Cardiac muscle cell (in vitro differentiated cells and primary cell): ENCODE measurements at regions not wholly inside any gene's neighbourhood (a gene's known extent, or its start where the extent isn't known, plus 50 kb on each side); places are given as distances from the start of the nearest gene placed in this dataset.

Experiments
- DNase-seq, 2 donors: peaks; one replicate each; pipeline versions ENCODE4 v3.0.0 to v3.0.0-alpha.2; 2010 to 2017; ENCODE audit warnings: low read depth in 1 of 2, low spot score in 1 of 2
- H3K27ac ChIP-seq: fragments of 200-600 bp; sonication (generic); 2 replicates; pipeline ENCODE4 v1.5.1; 2016
- H3K27me3 ChIP-seq: fragments of 200-600 bp; sonication (generic); 2 replicates; pipeline ENCODE4 v1.6.0; 2016; ENCODE audit warnings: control low read depth
- H3K36me3 ChIP-seq: fragments of 200-600 bp; sonication (generic); 2 replicates; pipeline ENCODE4 v1.5.1; 2016; ENCODE audit warnings: control low read depth
- H3K4me1 ChIP-seq: fragments of 200-600 bp; sonication (generic); 2 replicates; pipeline ENCODE4 v1.8.1; 2017; ENCODE audit warnings: low read depth, mild to moderate bottlenecking, mixed run types
- H3K4me3 ChIP-seq: fragments of 200-600 bp; sonication (generic); 2 replicates; pipeline ENCODE4 v1.5.1; 2016; ENCODE audit warnings: mild to moderate bottlenecking
- H3K9me3 ChIP-seq: fragments of 200-600 bp; sonication (generic); 2 replicates; pipeline ENCODE4 v1.5.1; 2017; ENCODE audit warnings: low read depth, mild to moderate bottlenecking, control low read depth
- TF ChIP-seq, protein P1 (sequence below): IDR thresholded peaks from 2 replicates; pipeline ENCODE4 v1.5.1; 2012; ENCODE audit warnings: low read depth, mild to moderate bottlenecking, low read length

DNA sequence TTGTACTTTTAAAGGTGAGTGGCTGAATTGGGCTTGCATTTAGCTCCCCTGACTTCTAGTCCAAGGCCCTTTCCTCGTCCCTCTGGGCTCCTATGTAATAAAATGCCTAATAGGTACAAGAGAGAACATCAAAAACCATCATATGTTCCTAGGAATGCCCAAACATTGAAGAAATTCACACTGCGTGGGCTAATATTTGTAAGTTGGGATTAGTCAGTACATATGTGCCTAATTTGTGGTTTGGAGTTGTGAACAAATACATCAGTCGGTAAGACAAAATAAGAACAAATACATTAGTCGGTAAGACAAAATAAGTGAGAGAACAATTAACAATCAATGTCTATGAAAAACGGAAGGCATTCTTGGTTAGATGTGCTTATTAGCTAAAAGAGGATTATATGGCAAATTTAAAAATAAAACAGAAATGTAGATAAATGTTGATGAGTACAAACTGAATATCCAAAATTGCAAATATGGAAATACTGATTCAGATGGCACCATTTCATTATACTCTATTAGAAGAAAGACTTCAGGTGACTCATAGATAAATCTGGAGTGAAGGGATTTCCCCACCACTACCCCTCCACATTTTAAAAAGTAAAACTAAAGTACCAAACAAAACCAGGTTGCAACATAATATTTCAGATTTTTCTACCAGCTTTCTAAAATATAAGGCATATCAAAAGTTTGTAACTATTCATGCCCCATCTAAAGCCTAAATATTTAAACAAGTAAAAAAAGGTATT is 325.4 kb downstream of the ZEB2 start:
- Histone ChIP-seq H3K4me1 (no peaks in the 10 kb centered on the region), H3K27me3 (no peaks in the 10 kb centered on the region), H3K9me3 (no peaks in the 10 kb centered on the region), H3K36me3 (no peaks in the 10 kb centered on the region), H3K27ac (no peak overlapping the region), H3K4me3 (no peak overlapping the region)
- TF ChIP-seq, protein P1, sequence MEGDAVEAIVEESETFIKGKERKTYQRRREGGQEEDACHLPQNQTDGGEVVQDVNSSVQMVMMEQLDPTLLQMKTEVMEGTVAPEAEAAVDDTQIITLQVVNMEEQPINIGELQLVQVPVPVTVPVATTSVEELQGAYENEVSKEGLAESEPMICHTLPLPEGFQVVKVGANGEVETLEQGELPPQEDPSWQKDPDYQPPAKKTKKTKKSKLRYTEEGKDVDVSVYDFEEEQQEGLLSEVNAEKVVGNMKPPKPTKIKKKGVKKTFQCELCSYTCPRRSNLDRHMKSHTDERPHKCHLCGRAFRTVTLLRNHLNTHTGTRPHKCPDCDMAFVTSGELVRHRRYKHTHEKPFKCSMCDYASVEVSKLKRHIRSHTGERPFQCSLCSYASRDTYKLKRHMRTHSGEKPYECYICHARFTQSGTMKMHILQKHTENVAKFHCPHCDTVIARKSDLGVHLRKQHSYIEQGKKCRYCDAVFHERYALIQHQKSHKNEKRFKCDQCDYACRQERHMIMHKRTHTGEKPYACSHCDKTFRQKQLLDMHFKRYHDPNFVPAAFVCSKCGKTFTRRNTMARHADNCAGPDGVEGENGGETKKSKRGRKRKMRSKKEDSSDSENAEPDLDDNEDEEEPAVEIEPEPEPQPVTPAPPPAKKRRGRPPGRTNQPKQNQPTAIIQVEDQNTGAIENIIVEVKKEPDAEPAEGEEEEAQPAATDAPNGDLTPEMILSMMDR: no peak
- DNase-seq: no peak

DNA sequence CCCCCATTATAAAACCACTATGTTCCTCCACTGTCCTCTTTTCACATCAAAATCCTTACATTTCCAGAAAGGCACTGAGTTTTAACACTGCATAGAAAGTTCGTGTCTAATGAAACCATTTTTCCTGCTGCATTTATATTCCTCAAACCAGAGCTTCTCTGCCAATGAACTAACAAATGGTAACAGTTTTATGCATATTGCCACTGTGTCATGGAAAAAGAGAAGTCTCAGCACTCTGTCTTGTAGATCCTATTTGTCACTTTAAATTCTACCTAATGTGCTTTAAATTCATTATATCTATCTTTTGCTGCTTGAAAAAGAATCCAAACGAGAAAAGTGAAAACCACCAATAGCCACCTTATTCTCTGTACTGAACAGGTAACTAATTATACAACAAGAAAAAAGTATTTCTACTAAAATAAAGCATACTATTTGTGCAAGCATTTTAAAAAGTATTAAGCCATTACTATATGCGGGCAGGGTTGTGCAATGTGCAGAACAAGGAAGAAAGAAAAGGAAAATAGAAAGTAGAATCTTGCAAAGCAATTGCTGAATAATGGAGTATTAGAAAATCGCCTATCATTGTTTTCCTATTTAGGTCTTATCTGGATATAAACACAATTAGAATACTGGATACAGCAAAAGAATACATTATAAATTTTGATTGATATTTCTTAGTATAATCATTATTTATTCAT is 328.9 kb downstream of the ZEB2 start:
- TF ChIP-seq, protein P1: no peak
- no peak for DNase-seq
- H3K27me3 ChIP-seq: no peaks in the 10 kb centered on the region
- H3K4me1 ChIP-seq: no peaks in the 10 kb centered on the region
- H3K27ac ChIP-seq: no peak overlapping the region
- no peaks in the 10 kb centered on the region for H3K9me3 ChIP-seq
- no peaks in the 10 kb centered on the region for H3K36me3 ChIP-seq
- H3K4me3 ChIP-seq: no peak overlapping the region

DNA sequence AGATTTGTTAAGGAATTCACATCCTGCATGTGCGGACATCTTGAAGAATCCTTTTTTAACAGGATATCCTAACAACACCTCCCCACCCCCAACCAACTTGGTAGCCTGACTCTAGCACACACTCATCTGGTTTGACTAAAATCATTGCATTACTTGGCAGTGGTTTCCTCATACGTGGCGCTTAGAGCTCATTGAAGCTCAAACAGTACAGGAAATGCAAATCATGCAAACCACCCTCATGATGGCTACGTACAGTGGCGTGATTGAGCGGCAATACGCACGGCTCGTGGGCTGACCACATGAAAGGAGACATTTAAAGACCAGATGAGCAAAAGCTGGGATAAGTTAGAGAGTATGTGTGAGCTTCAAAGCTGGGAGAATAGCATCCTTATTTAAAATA is 336.2 kb downstream of the ZEB2 start:
- Histone ChIP-seq H3K27ac (no peak overlapping the region), H3K4me1 (no peaks in the 10 kb centered on the region), H3K4me3 (no peak overlapping the region), H3K9me3 (no peaks in the 10 kb centered on the region), H3K27me3 (no peaks in the 10 kb centered on the region), H3K36me3 (no peaks in the 10 kb centered on the region)
- DNase-seq: no peak
- TF ChIP-seq, protein P1: no peak

DNA sequence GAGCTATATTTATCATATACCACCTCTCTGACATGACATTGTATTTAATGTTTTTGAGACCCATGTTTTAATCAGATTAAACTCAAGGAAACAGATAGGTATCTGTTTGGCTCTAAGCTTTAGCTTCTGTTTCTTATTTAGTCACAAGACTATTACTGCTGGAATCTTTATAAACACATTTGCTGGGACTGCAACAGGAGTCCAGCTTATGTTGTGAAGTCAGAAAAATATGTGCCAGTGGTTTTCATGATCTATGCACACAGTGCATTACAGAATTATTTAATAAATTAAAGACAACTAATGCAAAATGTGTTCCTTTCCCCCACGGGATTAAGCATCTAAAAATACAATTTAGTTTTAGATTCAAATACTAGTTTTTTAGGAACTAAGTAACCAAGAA is 338.9 kb downstream of the ZEB2 start:
- Histone ChIP-seq H3K27me3 (no peaks in the 10 kb centered on the region), H3K27ac (no peak overlapping the region), H3K36me3 (no peaks in the 10 kb centered on the region), H3K9me3 (no peaks in the 10 kb centered on the region), H3K4me1 (no peaks in the 10 kb centered on the region), H3K4me3 (no peak overlapping the region)
- TF ChIP-seq, protein P1: no peak
- DNase-seq: no peak

DNA sequence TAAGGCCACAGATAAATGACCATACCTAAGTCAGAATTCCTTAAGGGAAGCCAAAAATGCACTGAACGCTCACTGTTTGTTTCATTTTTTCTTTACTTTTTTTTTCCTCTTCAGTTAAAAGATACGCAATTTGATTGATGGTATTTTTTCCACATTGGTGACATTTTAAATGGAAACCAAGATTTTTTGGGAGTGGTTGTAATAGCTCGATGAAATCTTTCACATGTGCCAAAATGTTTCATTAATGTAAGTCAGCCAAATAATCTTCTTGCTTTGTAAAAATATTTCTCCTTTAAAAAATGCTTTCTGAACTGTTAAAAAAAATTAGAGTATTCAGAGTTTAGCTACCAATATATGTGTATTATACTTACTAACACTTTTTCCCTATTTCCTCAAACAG is 339.8 kb downstream of the ZEB2 start:
- TF ChIP-seq, protein P1: no peak
- DNase-seq: no peak
- no peak overlapping the region for H3K27ac ChIP-seq
- no peaks in the 10 kb centered on the region for H3K36me3 ChIP-seq
- H3K4me3 ChIP-seq: no peak overlapping the region
- H3K4me1 ChIP-seq: no peaks in the 10 kb centered on the region
- H3K9me3 ChIP-seq: no peaks in the 10 kb centered on the region
- H3K27me3 ChIP-seq: no peaks in the 10 kb centered on the region
